Fibroblast of skin of right quadriceps (primary cell): ENCODE measurements at regions not wholly inside any gene's neighbourhood (a gene's known extent, or its start where the extent isn't known, plus 50 kb on each side); places are given as distances from the start of the nearest gene placed in this dataset.
"Not testable (repeated sequence)": the region's sequence is repeated elsewhere in the genome, so short reads cannot be mapped to it uniquely, and the experiment has no call there.

Experiments used
- DNase-seq: peaks from one replicate; pipeline ENCODE4 v3.0.0-alpha.2; 2013

DNA sequence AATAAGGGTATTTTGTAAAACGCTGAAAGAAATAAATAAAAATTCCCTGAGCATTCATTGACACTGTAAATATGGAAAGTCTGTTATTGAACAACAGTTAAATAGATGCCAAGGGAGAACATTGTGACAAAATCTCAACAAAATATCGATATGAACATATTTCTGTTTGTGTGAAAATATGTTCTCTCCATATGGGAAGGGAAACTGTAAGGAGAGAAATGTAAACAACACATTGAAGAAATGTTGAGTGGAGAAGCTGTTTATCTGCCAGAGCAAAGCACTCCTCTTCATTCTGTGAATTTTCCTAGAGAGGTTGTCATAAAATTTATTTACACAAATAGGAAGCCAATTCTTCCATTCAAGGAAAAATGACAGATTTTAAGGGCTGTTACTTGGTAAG is 57.1 kb upstream of the EOMES start:
- DNase-seq: no peak

DNA sequence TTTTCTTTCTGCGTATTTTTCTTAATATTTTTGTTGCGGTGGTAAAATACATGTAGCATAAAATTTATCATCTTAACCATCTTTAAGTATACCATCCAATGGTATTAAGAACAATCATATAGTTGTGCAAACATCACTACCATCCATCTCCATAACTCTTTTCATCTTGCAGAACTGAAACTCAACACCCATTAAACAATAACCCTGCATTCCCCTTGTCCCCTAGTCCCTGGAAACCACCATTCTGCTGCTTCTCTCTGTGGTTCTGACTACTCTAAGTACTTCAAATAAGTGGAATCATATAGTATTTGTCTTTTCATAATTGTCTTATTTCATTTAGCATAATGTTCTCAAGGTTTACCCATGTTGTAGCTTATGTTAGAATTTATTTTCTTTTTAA is 67.3 kb upstream of the EOMES start:
- DNase-seq: no peak

DNA sequence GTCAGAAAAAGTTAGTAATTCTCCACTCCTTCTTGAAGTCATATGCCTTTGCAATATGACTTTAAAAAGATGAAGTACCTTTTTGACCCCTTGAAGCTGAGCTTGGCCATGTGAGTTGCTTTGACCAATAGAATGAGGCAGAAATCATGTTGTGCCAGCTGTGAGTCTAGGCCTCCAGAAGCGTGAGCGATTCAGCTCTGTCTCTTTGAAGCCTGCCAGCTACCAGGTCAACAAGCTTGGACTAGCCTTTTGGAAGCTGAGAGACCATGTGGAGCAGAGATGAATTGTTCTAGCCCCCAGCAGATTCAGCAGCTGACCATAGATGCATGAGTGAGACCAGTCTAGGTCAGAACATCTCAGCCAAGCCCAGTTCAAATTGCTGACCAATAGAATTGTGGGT is 69.8 kb upstream of the EOMES start:
- DNase-seq: no peak

DNA sequence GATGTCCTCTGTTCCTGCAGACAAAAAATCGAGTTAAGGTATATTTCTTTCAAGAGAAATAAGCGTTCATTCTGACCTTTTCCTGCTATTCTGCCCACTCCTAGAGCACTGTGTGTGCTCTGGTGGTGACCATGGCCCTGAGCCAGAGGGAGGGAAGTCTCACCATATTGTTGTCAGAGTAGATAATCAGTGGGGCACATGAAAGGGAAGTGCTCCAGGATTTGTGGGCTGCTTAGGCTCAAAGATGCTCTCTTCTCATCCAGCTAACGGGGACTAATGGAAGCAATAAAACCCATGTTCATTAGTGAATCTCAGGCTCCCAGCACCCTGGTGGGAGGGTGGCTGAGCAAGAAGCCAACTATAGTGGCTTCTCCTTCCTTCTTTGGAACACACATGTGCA is 70.7 kb upstream of the EOMES start:
- DNase-seq: no peak

DNA sequence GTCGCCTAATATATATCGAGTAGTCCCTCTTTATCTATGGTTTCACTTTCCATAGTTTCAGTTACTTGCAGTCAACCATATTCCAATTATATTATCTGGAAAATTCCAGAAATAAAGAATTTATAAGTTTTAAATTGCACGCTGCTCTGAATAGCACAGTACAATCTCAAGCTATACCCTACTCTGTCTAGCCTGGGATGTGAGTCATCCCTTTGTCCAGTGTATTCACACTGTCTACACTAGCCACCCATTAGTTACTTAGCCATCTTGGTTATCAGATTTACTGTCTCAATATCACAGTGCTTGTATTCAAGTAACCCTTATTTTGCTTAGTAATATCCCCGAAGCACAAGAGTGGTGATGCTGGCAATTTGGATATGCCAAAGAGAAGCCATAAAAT is 72.1 kb upstream of the EOMES start:
- no peak for DNase-seq

DNA sequence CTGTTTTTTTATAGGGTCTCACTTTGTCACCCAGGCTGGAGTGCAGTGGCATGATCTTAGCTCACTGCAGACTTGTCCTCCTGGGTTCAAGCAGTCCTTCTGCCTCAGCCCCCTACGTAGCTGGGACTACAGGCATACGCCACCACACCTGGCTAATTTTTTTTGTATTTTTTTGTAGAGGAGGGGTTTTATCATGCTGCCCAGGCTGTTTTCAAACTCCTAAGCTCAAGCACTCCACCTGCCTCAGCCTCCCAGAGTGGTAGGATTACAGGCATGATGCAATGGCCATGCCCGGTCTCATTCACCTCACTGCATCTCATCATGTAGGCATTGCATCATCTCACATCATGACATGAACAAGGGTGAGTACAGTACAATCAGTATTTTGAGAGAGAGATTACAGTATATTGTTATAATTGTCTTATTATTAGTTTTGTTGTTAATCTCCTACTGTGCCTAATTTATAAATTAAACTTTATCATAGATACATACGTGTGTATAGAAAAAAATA is 74.3 kb upstream of the EOMES start:
- no peak for DNase-seq

DNA sequence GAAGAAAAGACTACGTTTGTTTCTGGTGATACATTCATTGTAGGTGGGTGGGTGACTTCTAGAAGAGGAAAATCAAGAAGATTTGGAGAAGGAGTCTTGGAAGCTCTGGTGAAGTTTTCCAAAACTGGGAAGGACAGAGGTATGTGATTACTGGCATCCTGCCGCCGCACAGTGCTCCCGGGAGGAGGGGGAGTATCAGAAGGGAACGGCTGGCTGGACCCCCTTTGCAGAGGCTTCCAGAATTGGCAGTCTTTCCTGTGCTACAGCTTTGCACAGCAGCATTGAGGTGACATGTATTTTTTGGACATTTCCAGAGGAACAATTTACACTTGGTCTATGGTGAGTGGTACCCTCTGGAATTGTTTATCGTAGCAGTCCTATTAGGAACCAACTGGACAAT is 75.7 kb upstream of the EOMES start:
- DNase-seq: no peak

DNA sequence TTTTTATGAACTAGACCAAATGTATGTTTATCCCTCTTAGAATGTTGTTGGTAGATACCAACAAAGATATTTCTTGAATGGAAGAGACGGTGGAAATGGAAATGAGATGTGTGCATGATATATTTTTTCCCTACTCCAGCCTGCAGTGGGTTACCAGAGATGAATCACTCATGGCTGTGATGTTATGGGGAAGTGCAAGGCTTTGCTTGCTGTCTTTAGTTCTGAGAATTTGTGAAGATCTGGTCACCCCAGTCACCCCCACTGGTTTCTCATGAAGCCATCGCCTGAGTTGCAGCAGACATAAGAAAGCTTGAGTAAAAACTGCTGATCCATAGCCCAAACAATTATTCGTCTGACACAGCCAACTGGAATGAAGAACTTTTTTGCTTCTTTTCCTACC is 78.1 kb upstream of the EOMES start:
- DNase-seq: no peak

DNA sequence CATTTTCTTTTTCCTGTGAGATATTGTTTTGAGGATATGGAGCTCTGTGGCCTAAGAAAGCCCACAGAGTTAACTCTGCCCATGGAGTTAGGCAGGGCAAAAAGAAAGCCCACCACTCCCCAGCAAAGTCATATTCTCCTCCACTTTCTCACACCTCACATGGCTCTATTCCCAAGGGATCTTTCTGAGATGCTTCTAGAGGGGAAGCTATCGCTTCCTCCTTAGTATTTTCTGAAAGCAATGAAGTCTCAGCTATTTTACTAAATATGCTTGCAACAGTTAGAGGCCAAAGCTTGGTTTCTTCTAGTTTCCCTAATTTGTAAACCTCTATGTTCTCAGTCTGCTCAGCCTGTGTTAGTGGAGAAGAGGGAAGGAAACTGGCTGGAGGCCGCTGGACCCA is 80.3 kb upstream of the EOMES start:
- no peak for DNase-seq

DNA sequence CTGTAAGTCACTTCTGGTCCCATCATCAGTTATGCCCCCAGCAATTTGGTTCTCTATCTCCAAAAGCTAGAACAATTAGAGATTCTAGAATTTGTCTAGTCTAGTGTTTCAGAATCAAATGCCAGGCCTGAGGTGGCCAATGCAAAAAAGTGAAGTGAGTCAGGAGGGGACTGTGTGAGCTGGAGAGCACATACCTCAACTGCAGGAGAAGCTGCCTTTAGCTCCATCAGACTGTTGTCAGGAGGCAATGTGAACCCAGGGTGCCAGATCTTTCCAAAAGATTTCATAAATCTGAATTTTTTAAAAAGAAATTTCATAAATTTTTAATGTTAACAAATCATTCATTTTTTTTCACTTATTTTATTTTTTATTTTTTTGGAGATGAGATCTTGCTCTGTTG is 80.7 kb upstream of the EOMES start:
- no peak for DNase-seq

DNA sequence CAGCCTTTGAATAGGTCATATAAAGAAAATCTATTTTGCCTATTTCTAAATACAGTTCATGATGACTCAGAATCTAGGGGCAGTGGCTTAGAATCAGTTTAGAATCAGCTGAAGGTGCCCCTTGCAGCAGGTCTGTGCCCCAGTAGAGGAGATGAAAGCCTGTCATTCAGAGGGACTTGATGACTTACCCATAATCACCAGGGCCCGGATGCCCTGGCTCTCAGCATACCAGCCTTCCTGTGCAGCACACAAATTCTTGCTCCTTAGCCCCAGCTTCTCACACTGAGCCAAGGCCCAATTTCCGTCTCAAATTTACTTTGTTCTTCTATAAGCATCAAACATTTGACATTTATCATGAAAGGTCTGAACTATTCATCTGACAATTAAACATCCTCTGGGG is 83.2 kb upstream of the EOMES start:
- DNase-seq: no peak

DNA sequence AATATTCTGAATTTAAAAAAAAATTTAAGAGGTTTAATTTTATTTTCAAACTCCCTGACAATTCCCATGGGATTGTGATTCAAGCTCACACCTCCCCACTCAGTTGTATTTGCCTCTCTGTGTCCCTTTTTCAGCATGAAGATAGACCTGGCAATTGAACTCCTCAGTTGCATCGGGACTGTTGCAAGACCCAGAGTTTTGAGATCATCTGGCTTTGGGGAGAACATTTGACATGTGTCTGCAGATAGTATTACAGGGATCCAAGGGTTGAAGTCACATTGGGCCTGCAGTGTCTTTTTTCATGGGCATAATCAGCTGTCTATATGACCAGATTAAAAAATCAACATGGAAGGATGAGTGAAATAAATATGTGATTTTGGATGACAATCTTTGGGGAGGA is 91.1 kb upstream of the EOMES start:
- DNase-seq: no peak

DNA sequence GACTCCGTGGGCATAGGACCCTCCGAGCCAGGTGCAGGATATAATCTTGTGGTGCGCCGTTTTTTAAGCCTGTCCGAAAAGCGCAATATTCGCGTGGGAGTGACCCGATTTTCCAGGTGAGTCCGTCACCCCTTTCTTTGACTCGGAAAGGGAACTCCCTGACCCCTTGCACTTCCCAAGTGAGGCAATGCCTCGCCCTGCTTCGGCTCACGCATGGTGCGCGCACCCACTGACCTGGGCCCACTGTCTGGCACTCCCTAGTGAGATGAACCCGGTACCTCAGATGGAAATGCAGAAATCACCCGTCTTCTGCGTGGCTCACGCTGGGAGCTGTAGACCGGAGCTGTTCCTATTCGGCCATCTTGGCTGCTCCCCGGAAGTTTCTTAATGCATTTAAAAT is 99.5 kb upstream of the EOMES start:
- DNase-seq: not testable (repeated sequence)

DNA sequence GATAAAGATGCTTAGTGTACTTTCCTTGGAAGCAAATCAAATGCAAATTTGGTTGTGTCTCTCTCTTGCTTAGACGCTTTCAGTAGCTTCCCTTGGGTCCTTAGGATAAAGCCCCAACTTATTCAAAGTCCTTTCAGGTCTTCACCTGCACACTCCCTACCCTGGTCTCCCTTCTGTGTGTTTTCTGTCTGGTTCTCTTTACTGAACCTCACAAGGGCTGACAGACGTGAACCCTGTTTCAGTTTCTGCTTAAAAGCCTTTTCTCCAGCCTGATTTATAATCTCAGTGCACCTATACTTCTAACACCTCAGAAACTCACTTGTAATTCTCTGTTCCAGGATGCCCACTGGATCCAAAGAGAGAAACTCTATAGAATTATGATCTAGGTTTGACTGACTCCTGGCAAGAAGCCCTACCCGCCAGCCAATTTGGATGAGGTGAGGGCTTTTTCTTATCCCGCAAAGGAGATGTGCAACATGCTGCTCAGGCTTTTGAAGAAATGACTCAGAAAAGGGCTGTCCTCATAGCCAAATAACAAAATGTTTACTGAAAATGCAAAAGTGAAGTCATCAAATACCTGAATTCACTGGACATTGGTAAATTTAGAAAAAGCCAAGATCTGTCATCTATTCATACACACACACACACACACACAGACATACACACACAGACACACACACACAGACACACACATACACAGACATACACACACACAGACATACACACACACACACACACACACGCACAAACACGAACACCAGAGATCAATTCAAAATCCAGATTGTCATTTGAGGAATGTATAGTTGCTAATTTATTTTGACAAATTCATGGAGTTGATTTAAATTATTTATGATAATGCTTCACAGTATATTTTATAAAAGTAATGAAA is 102.4 kb upstream of the EOMES start:
- DNase-seq: no peak

DNA sequence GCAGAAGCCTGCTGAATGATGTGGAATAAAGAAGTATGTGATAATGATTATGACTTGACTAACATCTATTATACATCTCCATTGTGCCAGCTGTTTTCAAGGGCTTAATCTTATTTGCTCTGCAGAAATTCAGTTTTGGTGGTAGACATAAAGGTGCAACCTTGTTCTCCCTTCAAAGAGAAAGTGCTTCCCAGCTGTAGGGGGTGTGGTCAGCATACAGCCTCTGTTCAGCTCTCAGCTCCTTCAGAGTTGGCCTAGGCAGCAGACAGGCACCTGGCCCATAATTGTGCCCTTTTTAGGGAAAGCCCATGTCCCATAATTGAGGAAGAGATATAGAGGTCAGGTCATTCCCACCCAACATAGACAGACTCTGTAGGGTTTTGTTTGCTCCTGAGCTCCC is 104.3 kb upstream of the EOMES start:
- no peak for DNase-seq

DNA sequence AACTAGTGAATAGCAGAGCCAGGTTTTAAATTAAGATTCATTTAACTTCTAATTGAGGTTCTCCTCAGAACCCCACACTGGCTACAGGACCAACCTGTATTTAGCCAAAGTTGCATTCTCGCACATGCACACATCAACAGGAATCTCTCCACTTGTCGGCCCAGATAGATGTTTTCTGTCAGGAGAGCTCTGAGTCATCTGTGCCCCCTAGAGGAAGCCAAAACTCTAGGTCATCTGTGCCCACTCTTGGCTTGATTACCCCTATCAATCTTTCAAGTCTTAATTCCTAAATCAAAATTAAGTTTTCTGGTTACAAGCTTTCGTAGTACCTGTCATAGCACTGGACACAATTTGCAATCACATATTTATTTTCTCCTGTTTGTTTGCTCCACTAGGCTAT is 104.9 kb upstream of the EOMES start:
- DNase-seq: no peak

DNA sequence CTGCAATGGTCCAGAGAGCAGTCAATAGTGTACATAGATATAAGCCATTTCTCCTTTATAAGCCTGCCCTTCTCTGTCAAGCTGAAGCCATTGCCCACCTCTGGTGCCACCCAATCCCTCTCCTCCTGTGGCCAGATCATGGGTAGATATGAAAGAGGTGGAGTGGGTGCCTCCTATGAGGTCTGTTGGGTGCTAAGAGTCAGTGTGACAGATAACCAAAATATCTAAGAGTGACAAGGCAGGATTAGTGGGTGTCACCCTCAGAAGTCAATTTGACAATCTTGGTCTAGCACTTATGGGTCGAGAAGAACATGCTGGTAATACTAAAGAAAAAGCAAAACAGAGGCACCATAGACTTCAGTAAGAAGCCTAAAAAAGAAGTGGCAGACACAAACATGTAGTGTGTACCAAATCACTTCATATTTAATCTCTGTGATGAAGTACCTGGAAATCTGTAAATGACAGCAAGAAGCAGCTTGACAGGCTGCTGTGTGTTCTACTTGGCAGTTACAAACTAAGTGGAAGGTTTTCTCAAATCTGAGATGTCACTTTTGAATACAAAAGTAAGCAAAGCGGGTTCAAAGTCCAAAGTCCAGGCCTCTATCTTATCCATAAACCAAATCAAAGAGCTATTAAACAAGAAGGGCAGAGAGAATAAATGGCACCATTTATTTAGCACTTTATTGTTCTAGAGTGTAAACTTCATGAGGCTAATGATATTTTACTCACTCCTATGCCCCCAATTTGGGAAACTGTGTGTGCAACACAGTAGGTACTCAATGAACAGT is 118.9 kb upstream of the EOMES start:
- no peak for DNase-seq

DNA sequence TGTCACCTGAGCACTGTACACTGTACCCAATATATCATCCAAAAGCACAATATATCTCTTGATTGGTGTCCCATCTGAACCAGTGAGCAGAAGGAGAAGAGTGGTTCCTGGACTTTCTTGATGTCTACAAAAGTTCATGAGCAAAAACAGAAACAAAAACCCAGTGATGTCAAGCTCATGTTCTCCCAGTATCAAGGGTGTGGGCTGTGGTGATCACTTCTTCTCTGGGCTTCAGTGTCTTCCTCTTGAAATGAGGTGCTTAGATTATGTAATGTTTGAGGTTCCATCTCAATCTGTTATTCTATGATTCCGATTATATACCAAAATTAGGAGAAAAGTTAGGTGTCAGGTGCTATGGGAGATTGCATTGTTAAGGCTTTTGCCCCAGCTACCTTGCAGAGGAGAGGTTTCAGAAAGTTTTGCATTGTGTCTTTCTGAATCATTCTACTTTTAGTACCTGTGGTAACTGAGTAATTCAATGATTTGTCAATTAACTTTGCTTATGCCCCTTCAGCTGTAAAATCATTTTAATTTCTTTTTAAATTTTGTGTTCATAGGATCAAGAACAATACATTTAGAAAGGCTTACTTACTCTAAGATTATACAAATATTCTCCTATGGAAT is 122.0 kb upstream of the EOMES start:
- DNase-seq: no peak

DNA sequence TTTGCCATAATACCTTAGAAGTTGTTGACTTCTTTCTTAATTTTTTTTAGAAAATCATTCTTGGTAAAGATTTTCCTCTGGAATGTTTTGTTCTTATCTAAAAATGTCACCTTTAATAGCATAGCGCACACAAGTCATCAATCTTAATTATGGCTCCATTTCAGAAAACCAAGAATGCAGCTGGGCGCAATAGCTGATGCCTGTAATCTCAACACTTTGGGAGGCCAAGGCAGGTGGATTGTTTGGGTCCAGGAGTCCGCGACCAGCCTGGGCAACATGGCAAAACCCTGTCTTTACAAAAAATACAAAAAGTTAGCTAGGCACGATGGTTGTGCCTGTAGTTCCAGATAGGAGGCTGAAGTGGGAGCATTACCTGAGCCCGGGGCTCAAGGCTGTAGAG is 125.6 kb upstream of the EOMES start:
- DNase-seq: no peak

DNA sequence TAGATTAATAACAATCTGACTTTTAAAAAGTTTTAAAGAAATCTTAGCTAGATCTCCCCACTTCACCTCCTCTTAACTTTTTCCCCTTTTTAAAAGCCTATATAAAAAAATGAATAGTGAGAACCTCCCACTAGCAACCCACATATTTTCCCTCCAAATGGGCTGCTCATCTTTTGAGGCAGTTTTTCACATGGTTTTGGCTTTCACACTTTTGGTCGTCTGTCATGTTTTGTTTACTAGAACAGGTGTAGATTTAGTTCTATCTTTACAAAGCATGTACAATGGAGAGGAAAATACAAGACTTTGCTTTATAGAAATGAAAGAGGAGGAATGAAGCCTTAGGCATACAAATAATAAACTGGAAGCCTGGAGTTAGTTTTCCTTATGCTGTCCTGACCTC is 126.7 kb upstream of the EOMES start:
- DNase-seq: no peak

DNA sequence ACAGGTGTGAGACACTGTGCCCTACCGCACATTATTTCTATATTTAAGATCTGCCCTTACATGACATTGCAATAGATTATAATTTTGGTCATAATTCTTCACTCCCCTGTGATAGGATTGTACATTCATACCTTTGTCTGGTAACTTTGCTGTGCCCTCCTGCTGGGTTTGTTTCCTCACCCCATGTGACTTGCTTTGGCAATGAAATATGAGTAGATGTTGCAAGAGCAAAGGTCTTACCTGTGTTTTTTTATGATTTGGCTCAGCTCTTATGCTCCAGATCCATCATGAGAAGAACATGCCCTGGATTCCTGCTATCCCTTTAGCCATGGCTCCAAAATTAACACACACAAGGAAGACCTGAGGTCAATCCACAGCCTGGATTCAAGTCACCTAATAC is 137.7 kb upstream of the EOMES start:
- no peak for DNase-seq

DNA sequence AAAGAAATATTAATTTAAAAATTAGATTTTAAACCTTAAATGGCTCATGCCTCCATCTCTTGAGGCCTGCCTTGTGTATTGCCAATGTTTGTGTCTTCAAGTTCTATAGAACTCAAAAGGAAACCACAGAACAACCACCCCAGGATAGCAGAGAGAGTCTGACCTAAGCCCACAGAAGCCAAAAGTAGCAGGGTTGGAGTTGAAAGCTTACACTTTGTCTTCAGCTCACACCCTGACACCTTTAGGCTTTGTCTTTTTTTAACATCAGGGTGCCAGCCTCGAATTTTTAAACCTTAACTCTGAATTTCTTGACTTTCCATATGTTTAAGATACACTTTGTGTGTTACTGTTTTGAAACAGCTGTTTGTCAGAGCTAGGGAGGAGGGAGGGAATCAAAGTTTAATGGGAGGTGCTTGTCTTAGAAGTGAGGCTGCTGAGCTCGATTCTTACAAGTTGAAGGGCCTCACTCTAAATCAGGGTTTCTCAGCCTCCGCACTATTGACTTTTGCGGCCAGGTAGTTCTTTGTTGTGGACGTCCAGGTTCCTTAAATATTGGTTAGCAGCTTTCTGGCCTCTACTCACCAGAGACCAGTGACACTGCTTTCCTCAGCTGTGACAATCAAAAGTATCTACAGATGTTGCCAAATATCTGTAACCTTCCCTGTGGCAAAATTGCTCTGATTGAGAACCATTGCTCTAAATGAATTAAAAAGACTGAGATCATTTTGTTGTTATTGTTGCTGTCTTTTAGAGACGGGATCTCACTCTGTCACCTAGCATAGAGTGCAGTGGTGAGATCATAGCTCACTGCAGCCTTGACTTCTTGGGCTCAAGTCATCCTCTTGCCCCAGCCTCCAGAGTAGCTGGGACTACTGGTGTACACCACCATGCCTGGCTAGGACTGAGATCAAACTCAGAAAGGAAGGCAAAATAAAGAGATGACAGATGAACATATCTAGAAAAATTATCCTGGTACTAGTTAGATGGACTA is 139.2 kb upstream of the EOMES start:
- no peak for DNase-seq

DNA sequence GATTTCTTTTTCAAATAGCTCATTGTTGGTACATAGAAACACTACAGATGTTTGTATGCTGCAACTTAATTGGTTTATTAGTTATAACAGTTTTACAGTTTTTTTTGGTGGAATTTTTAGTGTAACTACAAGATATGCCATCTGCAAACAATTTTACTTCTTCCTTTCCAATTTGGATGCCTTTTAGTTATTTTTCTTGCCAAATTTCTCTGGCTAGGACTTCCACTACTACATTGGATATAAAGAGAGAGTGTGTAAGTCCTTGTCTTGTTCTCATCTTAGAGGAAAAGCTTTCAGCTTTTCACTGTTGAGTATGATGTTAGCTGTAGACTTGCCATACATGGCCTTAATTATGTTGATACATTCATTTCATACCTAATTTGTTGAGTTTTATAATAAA is 143.6 kb upstream of the EOMES start:
- no peak for DNase-seq
